ENCODE measurements at regions not wholly inside any gene's neighbourhood (a gene's known extent, or its start where the extent isn't known, plus 50 kb on each side); places are given as distances from the start of the nearest gene placed in this dataset.

DNA sequence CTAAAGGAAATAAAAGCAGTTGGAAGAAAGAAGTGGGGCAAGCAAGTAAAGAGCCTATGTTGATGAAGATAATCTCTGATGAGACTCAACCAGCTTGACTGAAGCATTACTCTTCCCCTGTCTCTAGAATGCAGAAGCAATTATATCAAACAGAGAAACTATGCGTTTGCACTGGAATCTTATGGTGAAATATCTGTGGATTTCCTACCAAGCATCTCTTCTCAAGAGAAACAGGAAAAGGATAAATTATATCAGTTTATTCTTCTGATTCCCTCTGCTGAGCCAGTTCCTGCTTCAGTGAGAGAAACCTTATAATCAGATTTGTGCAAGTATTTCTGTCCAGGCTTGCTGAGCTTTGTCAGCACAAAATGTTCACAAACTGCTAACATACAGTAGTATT is 316.7 kb upstream of the SLC7A11 start:
- CTCF ChIA-PET, result no interaction called here
- H3K27me3 Mint-ChIP-seq (ENCODE audit: unreplicated experiment), result no peaks in the 10 kb centered on the region
- H3K4me3 Mint-ChIP-seq (ENCODE audit: low read depth, unreplicated experiment), result no peak overlapping the region
- no peak for DNase-seq
- intact Hi-C loops (cut with micrococcal nuclease; ENCODE audit: unreplicated experiment), result no loop called here
- no TSS peak for BruUV-seq (replicated peaks)
- no peaks in the 10 kb centered on the region for H3K9me3 Mint-ChIP-seq (ENCODE audit: low read depth, unreplicated experiment)
- no peaks in the 10 kb centered on the region for H3K4me1 Mint-ChIP-seq (ENCODE audit: low read depth, unreplicated experiment)
- H3K36me3 Mint-ChIP-seq (ENCODE audit: insufficient read depth, unreplicated experiment), result no peaks in the 10 kb centered on the region
- H3K27ac Mint-ChIP-seq (ENCODE audit: unreplicated experiment), result no peak overlapping the region
- TF ChIP-seq CTCF (IDR thresholded peaks at IDR 0.05; ENCODE audit: unreplicated experiment), result no peak

DNA sequence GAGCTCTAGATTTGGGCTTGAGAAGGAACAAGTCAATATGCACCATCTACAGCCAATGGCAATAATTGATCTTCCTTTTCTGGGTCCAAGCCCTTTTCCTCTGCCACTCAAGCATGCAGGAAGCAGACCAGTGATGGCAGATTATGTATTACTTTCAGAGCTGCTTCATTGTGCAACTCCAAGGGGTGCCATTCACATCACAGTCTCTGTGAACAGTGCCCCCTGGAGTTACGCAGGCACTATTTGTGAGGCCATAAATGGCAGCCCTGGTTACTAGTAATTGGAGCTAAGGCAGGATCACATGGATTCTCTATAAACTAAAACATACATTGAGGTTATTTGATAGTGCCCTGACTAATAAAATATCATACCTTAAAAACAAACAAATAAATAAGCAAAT is 313.4 kb upstream of the SLC7A11 start:
- Mint-ChIP-seq H3K36me3 (ENCODE audit: insufficient read depth, unreplicated experiment) (no peaks in the 10 kb centered on the region), H3K9me3 (ENCODE audit: low read depth, unreplicated experiment) (no peaks in the 10 kb centered on the region), H3K27me3 (ENCODE audit: unreplicated experiment) (no peaks in the 10 kb centered on the region), H3K27ac (ENCODE audit: unreplicated experiment) (no peak overlapping the region), H3K4me3 (ENCODE audit: low read depth, unreplicated experiment) (no peak overlapping the region), H3K4me1 (ENCODE audit: low read depth, unreplicated experiment) (no peaks in the 10 kb centered on the region)
- BruUV-seq (replicated peaks), result no TSS peak
- CTCF ChIA-PET, result interaction anchor here (0.6 kb wide), 1 partner anchor 16 kb away, joined by 3 read pairs; no protein-coding TSS in a partner anchor
- no peak for DNase-seq
- intact Hi-C loops (cut with micrococcal nuclease; ENCODE audit: unreplicated experiment), result no loop called here
- TF ChIP-seq CTCF (IDR thresholded peaks at IDR 0.05; ENCODE audit: unreplicated experiment), result no peak

DNA sequence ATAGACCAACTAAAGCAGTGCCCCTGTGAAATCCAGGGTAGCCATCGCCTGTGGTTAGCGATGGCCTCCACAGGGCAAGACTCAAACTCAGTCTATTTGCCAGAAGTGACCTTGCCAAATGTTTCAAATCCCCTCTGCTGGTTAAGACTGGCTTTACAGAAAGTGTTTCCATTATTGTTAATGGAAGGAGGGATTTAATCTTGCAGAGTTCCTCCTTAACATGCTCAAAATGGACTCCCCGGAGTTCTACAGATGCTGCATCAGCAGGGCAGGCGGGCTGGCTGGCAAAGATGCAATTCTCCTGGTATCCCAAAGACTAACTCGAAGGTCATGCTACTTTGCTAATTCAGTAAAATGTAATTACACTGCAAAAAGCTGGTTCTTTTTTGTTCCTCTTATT is 313.0 kb upstream of the SLC7A11 start:
- no TSS peak for BruUV-seq (replicated peaks)
- H3K4me1 Mint-ChIP-seq (ENCODE audit: low read depth, unreplicated experiment), result no peaks in the 10 kb centered on the region
- no peak overlapping the region for H3K27ac Mint-ChIP-seq (ENCODE audit: unreplicated experiment)
- no peak overlapping the region for H3K4me3 Mint-ChIP-seq (ENCODE audit: low read depth, unreplicated experiment)
- CTCF ChIA-PET, result no interaction called here
- no peaks in the 10 kb centered on the region for H3K9me3 Mint-ChIP-seq (ENCODE audit: low read depth, unreplicated experiment)
- intact Hi-C loops (cut with micrococcal nuclease; ENCODE audit: unreplicated experiment), result no loop called here
- no peaks in the 10 kb centered on the region for H3K36me3 Mint-ChIP-seq (ENCODE audit: insufficient read depth, unreplicated experiment)
- TF ChIP-seq CTCF (IDR thresholded peaks at IDR 0.05; ENCODE audit: unreplicated experiment), result no peak
- H3K27me3 Mint-ChIP-seq (ENCODE audit: unreplicated experiment), result no peaks in the 10 kb centered on the region
- DNase-seq, result no peak

- no peaks in the 10 kb centered on the region for H3K9me3 Mint-ChIP-seq (ENCODE audit: low read depth, unreplicated experiment)
- CTCF ChIA-PET, result no interaction called here
- no peak overlapping the region for H3K4me3 Mint-ChIP-seq (ENCODE audit: low read depth, unreplicated experiment)
- no peaks in the 10 kb centered on the region for H3K36me3 Mint-ChIP-seq (ENCODE audit: insufficient read depth, unreplicated experiment)
- no peaks in the 10 kb centered on the region for H3K27me3 Mint-ChIP-seq (ENCODE audit: unreplicated experiment)
- TF ChIP-seq CTCF (IDR thresholded peaks at IDR 0.05; ENCODE audit: unreplicated experiment), result no peak
- no peak for DNase-seq
- BruUV-seq (replicated peaks), result no TSS peak
- no peak overlapping the region for H3K27ac Mint-ChIP-seq (ENCODE audit: unreplicated experiment)
- intact Hi-C loops (cut with micrococcal nuclease; ENCODE audit: unreplicated experiment), result no loop called here
- H3K4me1 Mint-ChIP-seq (ENCODE audit: low read depth, unreplicated experiment), result no peaks in the 10 kb centered on the region
These were observed 311.1 kb upstream of the SLC7A11 start for GRCh38 chr4:138553001-138553845.

All from Calu3 (cell line).